SHP77 treated with DMSO at 0.1 percent for 48 hours (cell line): ENCODE measurements at regions not wholly inside any gene's neighbourhood (a gene's known extent, or its start where the extent isn't known, plus 50 kb on each side); places are given as distances from the start of the nearest gene placed in this dataset.

Experiments used
- DNase-seq: peaks from one replicate; lab custom pipeline; 2025; lab: John Stamatoyannopoulos, UW

- no peak for DNase-seq
These were observed 306.7 kb downstream of the EMP1 start for GRCh38 chr12:13503094-13503835.

- no peak for DNase-seq
These were observed 302.5 kb downstream of the EMP1 start for GRCh38 chr12:13499008-13499407.

- no peak for DNase-seq
These were observed 299.6 kb downstream of the EMP1 start for GRCh38 chr12:13496111-13496510.

GRCh38 chr12:13489246-13489645, 292.7 kb downstream of the EMP1 start:
- no peak for DNase-seq

- DNase-seq = no peak
These were observed 290.8 kb downstream of the EMP1 start for GRCh38 chr12:13487326-13487725.

- DNase-seq = no peak
These were observed 290.3 kb downstream of the EMP1 start for GRCh38 chr12:13486794-13487193.

- no peak for DNase-seq
These were observed 282.2 kb downstream of the EMP1 start for GRCh38 chr12:13478650-13479181.

GRCh38 chr12:13474381-13474780, 277.9 kb downstream of the EMP1 start:
- no peak for DNase-seq

GRCh38 chr12:13472690-13473089, 276.2 kb downstream of the EMP1 start:
- no peak for DNase-seq

- no peak for DNase-seq
These were observed 274.9 kb downstream of the EMP1 start for GRCh38 chr12:13471471-13471870.

- no peak for DNase-seq
These were observed 269.1 kb downstream of the EMP1 start for GRCh38 chr12:13465635-13466034.

- no peak for DNase-seq
These were observed 266.7 kb downstream of the EMP1 start for GRCh38 chr12:13463189-13463588.

GRCh38 chr12:13462450-13462849, 265.9 kb downstream of the EMP1 start:
- DNase-seq = no peak

GRCh38 chr12:13455778-13456144, 259.2 kb downstream of the EMP1 start:
- no peak for DNase-seq

GRCh38 chr12:13454991-13455777, 258.7 kb downstream of the EMP1 start:
- no peak for DNase-seq

- no peak for DNase-seq
These were observed 256.5 kb downstream of the EMP1 start for GRCh38 chr12:13452955-13453570.

- no peak for DNase-seq
These were observed 255.2 kb downstream of the EMP1 start for GRCh38 chr12:13451776-13452175.

GRCh38 chr12:13450231-13451080, 253.9 kb downstream of the EMP1 start:
- no peak for DNase-seq

- no peak for DNase-seq
These were observed 247.6 kb downstream of the EMP1 start for GRCh38 chr12:13444076-13444475.

GRCh38 chr12:13443498-13443897, 247.0 kb downstream of the EMP1 start:
- DNase-seq = no peak

GRCh38 chr12:13443028-13443427, 246.5 kb downstream of the EMP1 start:
- no peak for DNase-seq

GRCh38 chr12:13442457-13442856, 245.9 kb downstream of the EMP1 start:
- DNase-seq = no peak
